Suprapubic skin (tissue), 3 donors: ENCODE measurements at regions not wholly inside any gene's neighbourhood (a gene's known extent, or its start where the extent isn't known, plus 50 kb on each side); places are given as distances from the start of the nearest gene placed in this dataset.

ENCODE experiments used
- POLR2AphosphoS5 ChIP-seq, 3 donors: sonication (generic); formaldehyde crosslinking; IDR thresholded peaks; one replicate each; pipeline ENCODE4 v1.6.1; 2017; ENCODE audit warnings: antibody characterized with exemption in 3 of 3
- TF ChIP-seq, protein P1 (sequence below), 2 donors: fragments of 200-600 bp in 1 of 2; fragments of 450-650 bp in 1 of 2; sonication (generic) in 1 of 2; IDR thresholded peaks; one replicate each; pipeline ENCODE4 v1.5.1; 2016 to 2019; ENCODE audit warnings: antibody characterized with exemption in 2 of 2, mild to moderate bottlenecking in 1 of 2, moderate library complexity in 1 of 2

DNA sequence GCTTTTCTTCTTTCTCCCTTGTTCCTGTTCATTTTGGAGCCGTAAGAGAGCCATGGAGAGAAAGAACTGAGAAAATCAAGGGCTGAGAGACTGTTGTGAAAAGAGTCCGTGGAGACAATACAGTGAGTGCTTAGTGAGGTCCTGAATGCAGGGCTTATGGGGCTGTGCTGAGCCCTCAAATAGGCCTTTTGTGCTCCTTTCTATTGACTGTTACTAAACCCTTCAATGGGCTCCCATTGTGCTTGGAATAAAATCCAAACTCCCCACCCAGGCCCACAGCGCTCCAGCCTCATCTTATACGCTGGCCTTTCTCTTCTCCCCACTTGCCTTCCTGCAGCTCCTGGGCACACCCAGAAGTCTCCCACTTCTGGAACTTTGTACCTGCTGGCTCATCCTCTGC lies 243.1 kb upstream of the HABP2 start:
- TF ChIP-seq, protein P1, sequence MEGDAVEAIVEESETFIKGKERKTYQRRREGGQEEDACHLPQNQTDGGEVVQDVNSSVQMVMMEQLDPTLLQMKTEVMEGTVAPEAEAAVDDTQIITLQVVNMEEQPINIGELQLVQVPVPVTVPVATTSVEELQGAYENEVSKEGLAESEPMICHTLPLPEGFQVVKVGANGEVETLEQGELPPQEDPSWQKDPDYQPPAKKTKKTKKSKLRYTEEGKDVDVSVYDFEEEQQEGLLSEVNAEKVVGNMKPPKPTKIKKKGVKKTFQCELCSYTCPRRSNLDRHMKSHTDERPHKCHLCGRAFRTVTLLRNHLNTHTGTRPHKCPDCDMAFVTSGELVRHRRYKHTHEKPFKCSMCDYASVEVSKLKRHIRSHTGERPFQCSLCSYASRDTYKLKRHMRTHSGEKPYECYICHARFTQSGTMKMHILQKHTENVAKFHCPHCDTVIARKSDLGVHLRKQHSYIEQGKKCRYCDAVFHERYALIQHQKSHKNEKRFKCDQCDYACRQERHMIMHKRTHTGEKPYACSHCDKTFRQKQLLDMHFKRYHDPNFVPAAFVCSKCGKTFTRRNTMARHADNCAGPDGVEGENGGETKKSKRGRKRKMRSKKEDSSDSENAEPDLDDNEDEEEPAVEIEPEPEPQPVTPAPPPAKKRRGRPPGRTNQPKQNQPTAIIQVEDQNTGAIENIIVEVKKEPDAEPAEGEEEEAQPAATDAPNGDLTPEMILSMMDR (IDR thresholded peaks at IDR 0.05), result no peak
- no peak for TF ChIP-seq POLR2AphosphoS5 (IDR thresholded peaks at IDR 0.05)
